Spleen (tissue), 7 donors: ENCODE measurements at regions not wholly inside any gene's neighbourhood (a gene's known extent, or its start where the extent isn't known, plus 50 kb on each side); places are given as distances from the start of the nearest gene placed in this dataset.

ENCODE experiments used
- CTCF ChIP-seq, 11 experiments: fragments of 200-600 bp in 7 of 11; fragments of 450-650 bp in 4 of 11; sonication (generic) in 4 of 11; IDR thresholded peaks in 8 of 11; conservative IDR thresholded peaks in 3 of 11; 1 replicate in 7 of 11; 2 replicates in 4 of 11; pipeline versions ENCODE4 v1.4.0 to v1.8.0; 2016 to 2021; ENCODE audit warnings: antibody characterized with exemption in 11 of 11, inconsistent platforms in 4 of 11, mild to moderate bottlenecking in 1 of 11
- POLR2A ChIP-seq, 3 donors: fragments of 450-650 bp; IDR thresholded peaks; one replicate each; pipeline ENCODE4 v1.5.1; 2017; ENCODE audit warnings: antibody characterized with exemption in 3 of 3, mild to moderate bottlenecking in 1 of 3
- POLR2AphosphoS5 ChIP-seq, 3 donors: sonication (generic); formaldehyde crosslinking; IDR thresholded peaks; one replicate each; pipeline ENCODE4 v1.5.1; 2017; ENCODE audit warnings: antibody characterized with exemption in 3 of 3
- donor health status: DM: no; HTN: no; CAD: no; lungs with moderate emphysema.
- donor health status: DM: no; HTN: no; CAD: no.
- donor health status: DM: no; HTN: no; CAD: no.

GRCh38 chr5:105677291-105677690 lies 1993.4 kb downstream of the EFNA5 start:
- no peak for TF ChIP-seq CTCF (IDR thresholded peaks at IDR 0.05 in 8 of 11, conservative IDR thresholded peaks at IDR 0.05 in 3 of 11)
- no peak for TF ChIP-seq POLR2A (IDR thresholded peaks at IDR 0.05)
- no peak for TF ChIP-seq POLR2AphosphoS5 (IDR thresholded peaks at IDR 0.05)
